ENCODE measurements at regions not wholly inside any gene's neighbourhood (a gene's known extent, or its start where the extent isn't known, plus 50 kb on each side); places are given as distances from the start of the nearest gene placed in this dataset.

GRCh38 chr7:400901-401485 lies 111.0 kb downstream of the FOXL3 start:
- TF ChIP-seq, protein P1, sequence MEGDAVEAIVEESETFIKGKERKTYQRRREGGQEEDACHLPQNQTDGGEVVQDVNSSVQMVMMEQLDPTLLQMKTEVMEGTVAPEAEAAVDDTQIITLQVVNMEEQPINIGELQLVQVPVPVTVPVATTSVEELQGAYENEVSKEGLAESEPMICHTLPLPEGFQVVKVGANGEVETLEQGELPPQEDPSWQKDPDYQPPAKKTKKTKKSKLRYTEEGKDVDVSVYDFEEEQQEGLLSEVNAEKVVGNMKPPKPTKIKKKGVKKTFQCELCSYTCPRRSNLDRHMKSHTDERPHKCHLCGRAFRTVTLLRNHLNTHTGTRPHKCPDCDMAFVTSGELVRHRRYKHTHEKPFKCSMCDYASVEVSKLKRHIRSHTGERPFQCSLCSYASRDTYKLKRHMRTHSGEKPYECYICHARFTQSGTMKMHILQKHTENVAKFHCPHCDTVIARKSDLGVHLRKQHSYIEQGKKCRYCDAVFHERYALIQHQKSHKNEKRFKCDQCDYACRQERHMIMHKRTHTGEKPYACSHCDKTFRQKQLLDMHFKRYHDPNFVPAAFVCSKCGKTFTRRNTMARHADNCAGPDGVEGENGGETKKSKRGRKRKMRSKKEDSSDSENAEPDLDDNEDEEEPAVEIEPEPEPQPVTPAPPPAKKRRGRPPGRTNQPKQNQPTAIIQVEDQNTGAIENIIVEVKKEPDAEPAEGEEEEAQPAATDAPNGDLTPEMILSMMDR (IDR thresholded peaks at IDR 0.05) = no peak
- no peak for TF ChIP-seq POLR2AphosphoS5 (IDR thresholded peaks at IDR 0.05)

Data from breast epithelium (tissue), 3 donors.